Umbilical cord (tissue), 1 donor: ENCODE measurements at regions not wholly inside any gene's neighbourhood (a gene's known extent, or its start where the extent isn't known, plus 50 kb on each side); places are given as distances from the start of the nearest gene placed in this dataset.
"Not testable (repeated sequence)": the region's sequence is repeated elsewhere in the genome, so short reads cannot be mapped to it uniquely, and the experiment has no call there.

Source experiments
- DNase-seq: peaks from one replicate; pipeline ENCODE4 v3.0.0-alpha.2; 2015; ENCODE audit warnings: low spot score

DNA sequence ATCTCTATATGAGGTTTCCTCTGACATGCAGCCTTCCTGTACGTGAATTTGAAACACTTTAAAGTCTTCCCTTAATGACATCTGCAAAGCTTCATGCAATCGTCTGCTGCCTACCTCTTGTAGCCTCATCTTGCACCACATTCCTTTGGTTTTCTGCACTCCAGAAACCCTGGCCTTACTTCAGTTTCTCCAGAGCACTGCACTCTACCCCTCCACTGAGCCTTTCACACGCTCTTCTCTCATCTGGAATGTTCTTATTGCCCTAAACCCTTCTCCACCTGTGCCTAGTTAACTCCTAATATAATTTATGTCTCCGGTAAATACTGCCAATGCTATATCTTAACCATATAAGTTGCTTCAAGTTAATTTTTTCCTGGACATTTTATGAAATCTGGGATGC lies 168.8 kb upstream of the SLC27A6 start:
- peak; percentile 18 for DNase-seq

DNA sequence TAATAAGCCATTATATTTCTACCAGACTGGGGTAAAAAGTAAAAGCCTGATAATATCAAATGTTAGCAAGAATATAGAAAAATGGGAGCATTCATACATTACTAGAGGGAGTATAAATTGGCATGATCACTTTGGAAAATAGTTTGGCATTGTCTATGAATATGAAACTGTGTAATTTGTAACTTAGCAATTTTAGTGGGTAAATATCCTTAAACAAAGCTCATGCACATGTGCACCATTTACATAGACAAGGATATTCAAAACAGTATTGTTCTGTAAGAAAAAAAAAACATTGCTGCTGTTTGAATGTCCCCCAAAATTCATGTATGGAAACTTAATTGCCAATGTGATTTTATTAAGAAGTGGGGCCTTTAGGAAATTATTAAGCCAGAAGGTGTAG lies 166.4 kb upstream of the SLC27A6 start:
- no peak for DNase-seq

DNA sequence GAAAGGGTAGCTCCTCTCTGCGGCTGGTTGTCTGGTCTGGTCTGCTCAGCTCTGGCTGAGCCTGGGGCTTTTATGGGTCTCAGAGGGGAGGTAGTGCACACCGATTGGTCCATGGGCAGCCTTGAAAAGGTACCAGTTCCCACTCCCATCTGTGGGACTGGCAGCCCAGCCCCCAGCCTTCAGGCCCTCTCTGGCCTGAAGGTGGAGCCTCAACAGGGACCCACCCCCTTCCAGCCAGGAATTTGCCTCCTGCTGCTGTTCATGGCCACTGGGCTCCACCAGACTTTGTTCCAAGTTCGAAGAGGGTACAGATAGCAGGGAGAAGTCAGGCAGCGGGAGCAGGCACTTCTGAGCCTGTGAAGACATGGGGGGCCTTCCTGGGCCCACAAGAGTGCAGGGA lies 165.3 kb upstream of the SLC27A6 start:
- no peak for DNase-seq

DNA sequence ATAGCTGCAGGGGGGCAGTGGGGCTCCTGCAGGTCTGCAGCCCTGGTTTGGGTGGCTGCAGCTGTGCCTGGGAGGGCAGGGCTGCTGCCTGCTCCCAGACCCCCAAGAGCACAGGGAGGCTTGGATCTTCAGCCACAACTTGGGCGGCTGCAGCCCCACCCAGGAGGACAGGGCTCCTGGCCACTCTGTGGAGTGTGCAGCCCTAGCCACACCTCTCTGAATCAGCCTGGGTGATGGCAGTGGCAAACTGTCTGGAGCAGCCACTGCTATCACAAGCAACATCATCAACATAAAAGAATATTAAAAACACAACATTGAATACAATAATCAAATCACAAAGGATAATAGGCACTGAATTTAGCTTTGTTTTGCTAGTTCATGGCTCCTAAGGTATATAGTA lies 164.9 kb upstream of the SLC27A6 start:
- DNase-seq = no peak

DNA sequence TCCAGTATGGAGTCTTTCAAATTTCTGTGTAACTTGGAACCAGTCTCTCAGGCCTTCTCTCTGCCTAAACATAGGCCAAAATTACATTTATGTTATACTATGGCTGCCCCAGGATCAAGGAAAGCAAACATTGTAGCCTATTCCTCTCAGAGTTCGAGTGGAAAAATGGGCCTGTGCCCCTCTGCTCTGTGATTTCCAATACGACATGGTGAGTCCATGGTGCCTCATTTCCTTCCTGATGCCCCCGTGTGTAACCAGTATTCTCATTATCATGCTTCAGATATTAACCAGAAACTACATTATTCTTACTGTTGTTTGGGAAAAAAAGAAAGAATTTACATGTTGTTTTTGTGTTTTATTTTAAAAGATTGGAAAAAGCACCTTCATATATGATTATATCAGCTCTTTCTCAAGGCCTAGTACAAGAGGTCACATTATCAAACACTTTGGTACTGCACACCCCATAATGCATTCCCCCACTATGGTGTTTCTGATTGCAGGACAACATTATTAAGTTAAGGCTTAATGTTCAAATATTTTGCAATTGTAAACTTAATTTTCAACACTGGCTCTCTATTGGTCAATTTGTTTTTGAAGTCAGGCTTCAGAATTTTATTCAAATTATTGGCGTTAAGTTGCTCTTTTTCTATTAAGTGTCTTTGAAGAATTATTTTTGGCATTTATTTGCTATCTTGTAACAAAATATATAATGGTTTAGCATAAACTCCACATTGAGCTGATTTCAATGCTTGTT lies 151.8 kb upstream of the SLC27A6 start:
- DNase-seq = no peak

DNA sequence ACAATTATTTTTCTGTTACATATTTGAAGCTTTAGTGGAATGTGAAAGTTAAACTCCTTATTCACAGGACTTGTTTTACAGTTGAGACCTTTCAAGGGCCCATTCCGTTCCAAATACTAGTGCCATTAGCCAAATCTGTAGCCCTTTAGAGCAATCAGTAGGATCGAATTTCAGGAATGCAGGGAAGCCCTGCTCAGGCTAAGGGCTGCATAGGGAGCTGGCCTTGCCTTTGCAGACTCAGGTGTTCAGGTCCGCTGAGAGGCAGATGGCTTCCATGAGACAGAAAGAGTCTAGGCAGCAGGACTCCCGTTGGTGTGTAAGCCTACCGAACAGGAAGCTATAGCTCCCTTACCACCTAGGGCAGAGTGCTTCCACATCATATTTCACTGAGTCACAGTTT lies 150.1 kb upstream of the SLC27A6 start:
- DNase-seq = no peak

DNA sequence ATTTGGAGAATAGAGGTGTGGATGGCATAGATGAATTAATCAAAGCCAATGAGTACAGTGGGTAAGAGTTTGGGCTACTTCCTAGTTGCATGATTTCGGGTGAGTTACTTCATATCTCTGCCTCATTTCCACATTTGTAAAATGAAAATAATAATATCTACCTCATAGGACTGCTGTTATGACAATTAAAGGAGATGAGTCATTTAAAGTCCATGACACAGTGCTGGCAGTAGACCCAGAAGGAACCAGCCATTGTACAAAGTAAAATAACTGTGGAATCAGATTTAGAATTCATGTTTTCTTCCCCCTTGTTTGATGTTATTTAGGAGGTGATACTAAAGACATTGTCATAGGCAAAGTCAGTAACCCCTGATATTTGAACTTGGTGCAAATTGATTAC lies 139.5 kb upstream of the SLC27A6 start:
- no peak for DNase-seq

DNA sequence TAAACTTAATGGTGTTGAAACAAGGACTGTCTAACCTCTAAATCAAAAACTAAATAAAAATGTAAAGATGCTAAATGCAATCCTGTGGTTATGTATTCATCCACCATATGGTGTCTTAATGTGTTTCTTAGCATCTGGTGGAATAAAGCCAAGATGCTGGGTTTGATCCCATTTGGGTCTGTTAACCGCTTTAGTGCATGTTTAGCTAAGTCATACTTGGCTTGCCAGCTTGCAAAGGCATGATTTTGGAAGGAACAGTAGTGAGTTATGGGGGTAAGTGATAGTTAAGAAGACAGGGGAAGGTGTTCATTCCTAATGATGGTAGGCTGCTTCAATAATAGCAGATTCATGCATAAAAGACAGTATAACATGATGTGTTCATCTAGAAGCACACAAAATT lies 139.0 kb upstream of the SLC27A6 start:
- peak; percentile 68 for DNase-seq

DNA sequence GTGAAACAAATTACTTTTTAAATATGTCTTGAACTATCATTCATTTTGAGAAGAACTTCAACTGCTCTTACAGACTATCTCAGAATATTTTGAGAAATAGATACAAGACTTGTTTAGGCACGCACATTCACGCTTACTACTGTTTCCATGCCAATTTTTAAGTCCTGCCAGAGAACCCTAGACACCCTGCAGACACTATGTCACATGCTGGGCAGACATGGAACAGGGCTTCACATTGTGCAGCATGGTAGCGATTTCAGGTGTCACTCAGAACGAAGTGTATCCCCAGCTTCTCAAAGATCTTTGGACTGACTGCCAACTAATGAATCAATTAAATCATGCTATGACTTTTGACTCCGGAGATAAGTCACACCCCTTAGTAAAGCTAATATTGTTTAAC lies 128.7 kb upstream of the SLC27A6 start:
- DNase-seq = peak; percentile 47

DNA sequence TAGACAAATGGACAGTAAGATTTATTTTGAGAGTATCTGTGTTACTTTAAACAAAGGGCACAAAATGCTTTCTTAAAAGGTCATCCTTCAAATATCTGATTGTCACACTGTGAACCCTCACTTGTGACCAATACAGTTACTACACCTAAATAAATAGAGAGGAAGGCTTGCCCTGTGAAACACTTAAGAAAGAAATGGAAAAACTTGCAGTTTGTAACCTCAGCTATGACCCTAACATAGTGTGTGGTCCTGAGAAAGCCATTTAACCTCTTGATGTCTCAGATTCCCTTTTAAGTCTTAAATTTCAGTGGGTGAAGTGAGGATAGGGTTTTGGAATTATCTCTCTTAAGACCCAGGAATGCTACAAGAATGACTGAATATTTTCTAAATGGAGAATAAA lies 126.7 kb upstream of the SLC27A6 start:
- no peak for DNase-seq

DNA sequence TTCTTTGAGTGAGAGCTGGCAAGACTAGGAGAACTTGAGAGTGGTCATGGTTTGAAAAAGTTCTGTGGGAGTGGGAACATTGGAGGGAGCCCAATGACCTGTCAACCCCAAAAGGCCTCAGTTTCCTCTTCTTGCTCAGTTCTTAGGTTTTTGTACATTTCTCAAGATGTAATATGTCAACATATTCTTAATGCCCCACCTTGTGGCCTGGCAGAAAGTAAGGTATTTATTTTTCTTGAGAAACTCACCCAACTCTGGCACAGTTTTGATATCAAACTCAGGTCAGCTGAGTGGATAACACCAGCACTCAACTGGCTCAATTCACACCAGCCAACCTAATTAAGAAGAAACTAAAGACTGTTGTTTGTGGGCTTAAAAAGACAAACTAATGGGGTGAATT lies 123.0 kb upstream of the SLC27A6 start:
- no peak for DNase-seq

DNA sequence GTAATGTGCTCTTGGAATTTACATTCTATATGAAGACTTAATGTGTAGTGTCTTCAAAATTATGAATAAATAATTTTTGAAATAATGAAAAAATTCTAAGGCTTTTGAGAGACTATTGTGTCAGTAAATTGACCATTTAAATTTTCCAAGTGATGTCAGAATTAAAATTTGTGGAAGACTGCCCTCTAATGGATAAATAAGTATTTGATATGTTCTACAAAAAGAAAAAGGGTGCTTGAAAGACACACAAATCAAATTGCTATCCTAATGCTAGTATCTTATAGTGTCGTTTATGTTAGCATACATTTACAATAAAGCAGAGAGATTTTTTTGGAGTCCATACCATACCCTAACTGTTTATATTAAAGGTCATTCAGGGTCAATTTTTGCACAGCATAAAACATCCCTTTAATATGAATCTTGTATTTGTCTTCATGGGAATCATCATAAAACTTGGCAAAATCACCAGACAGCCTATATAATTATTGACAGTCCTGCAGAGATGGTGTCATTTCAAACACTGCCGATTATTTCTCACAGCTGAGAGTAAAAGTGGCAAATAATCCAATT lies 120.8 kb upstream of the SLC27A6 start:
- DNase-seq = peak; percentile 69

DNA sequence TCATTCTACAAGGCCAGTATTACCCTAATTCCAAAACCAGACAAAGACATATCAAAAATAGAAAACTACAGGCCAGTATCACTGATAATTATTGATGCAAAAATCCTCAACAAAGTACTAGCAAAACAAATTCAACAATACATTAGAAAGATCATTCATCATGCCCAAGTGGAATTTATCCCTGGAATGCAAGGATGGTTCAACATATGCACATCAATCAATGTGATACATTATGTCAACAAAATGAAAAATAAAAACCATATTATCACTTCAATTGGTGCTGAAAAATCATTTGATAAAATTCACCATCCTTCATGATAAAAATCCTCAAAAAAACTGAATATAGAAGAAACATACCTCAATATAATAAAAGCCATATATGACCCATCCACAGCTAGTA lies 115.2 kb upstream of the SLC27A6 start:
- DNase-seq = no peak

DNA sequence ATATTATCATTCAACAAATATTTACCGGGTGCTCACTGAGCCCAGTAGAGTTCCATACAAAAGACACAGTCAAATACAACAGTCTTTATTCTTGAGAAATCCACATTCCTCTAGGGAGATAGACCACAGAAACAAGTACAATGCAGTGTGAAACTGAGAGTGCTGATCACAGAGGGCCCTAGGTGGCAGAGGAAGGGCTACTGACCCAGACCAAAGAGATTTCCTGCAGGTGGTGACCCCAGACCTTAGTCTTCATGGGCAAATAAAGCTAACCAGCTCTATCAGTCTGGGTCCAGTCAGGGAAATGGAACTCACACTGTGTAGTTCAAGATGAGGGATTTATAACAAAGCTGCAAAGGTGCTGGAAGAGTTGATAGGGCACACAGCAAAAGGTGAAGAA lies 110.4 kb upstream of the SLC27A6 start:
- no peak for DNase-seq

DNA sequence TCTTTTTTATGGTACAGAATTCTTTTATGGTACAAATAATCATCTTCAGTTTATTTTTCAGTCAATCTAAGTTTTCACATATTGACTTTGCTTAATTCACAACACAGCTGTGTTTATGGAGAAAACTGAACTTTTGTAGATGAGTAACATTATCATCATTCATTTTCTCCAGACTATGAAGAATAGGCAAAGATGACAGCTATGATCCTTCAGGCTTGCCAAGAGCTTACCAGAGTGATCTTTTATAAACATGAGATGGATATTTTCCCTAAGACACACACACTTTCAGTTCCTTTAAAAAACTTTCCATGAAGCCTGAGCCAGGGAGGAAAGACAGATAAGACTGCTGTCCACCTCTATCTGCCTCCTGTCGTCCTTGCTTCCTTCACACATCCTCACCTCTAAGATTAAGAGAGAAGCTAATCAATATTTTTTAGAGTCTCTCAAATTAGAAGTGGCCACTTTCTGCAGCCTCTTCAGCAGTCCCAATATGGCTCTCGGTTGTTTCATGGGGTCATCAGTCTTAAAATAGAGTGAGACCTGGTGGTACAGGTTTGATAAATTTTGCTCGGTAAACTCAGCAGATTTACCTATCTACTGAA lies 108.1 kb upstream of the SLC27A6 start:
- DNase-seq = peak; percentile 90

DNA sequence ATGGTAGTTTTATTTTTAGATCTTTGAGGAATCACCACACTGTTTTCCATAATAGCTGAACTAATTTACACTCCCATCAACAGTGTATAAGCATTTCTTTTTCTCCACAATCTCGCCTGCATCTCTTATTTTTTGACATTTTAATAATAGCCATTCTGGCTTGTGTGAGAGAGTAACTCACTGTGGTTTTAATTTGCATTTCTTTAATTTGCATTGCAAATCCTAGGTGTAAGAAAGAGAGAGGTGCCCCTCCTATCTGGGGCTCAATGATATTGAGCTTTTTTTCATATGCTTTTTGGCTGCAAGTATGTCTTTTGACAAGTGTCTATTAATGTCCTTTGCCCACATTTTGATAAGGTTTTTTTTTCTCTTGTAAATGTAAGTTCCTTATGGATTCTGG lies 106.3 kb upstream of the SLC27A6 start:
- DNase-seq = no peak

DNA sequence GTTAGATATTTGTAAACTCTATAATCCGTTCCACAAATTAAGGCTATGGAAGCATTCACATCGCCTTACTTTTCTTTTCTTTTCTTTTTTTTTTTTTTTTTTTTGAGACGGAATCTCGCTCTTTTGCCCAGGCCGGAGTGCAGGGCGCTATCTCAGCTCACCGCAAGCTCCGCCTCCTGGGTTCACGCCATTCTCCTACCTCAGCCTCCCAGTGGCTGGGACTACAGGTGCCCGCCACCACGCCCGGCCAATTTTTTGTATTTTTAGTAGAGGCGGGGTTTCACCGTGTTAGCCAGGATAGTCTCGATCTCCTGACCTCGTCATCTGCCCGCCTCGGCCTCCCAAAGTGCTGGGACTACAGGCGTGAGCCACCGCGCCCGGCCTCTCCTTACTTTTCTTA lies 104.1 kb upstream of the SLC27A6 start:
- not testable (repeated sequence) for DNase-seq

DNA sequence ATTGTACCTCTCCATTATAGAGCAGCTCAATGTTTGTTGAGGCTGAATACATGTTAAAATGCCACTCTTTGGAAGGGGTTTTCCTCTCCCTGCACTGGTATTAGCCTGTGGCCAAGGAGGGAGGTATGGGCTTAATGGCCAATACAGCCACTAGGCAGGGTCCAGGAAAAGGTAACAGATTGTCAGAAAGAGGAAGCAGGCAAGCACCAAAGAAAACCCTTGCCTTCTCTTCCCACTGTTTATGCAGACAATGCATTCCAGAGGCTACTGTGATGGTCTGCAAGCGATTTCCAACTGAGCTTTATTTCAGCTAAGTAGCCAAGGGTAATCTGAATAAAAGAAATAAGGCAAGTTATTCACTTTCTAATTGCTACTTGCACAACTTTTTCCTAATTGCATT lies 95.3 kb upstream of the SLC27A6 start:
- no peak for DNase-seq

DNA sequence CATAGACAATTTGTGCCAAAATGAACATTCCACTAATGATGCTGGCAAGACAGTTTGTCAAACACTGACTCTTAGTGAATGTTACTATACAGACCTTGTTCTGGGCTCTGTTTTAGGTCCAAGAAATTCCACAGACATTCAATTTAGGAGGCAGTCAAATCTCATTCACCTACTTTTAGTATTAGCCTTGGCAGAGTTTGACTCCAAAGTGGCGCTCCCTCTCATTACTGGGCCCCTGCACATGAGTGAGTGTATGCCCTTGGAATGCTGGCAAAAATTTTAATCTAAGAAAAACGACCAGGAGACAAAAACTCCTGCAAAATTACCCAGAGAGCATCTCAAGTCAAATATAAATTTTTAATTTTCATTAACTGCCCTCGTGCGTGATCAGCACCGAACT lies 94.9 kb upstream of the SLC27A6 start:
- DNase-seq = peak; percentile 29

DNA sequence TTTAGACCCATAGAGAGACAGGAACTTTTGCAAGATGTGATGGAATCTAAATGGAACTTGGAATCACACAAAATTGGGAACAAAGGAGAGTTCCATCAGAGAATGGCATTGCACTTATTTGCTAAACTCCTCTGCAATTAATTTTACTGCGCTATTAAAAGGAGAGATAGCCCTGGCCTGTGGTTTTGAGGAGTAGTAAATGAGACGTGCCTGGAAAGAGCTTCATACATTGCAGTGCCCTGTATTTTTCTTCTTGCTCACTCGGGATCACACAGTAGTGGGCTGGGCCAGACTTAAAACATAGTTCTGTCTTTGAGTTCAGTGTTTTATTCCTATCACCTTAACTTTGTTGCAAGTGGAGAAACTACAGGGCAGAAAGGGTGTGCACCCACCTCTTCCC lies 94.4 kb upstream of the SLC27A6 start:
- DNase-seq = peak; percentile 15

DNA sequence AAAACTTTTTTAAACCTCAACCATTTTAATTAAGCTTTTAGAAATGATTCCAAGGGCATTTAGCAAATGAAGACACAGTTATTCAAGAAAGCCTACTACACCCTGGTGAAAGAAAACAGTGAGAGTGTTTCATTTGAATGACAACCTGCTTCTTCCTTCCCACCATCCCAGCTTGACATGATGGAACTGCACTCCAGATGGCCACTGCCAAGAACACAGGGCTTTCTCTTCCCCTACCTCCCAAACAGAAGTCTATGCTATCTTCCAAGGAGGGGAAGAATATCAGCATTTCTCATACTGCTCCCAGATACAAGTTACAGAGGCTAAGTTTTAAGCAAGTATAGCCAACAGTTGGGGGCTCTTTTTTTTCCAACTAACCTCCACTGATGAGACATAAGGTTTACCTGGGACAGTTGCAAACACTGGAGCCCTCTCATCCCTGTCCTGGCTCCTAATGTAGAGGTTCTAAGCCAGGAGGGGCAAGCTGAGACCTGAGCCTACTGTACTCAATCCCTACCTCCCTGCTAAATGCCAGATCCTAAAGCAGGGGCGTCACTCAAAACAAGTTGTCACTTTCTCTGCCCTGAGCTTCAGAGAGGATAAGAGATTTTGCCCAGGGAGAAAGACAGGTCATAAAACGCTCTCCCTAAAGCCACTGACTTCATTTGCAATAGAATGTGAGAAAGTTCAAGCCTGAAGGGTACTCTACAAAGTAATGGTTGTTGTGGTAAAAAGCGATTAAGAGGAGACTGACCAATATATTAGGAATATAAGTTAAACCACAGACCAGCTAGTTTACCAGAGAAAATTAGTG lies 88.5 kb upstream of the SLC27A6 start:
- DNase-seq = no peak

DNA sequence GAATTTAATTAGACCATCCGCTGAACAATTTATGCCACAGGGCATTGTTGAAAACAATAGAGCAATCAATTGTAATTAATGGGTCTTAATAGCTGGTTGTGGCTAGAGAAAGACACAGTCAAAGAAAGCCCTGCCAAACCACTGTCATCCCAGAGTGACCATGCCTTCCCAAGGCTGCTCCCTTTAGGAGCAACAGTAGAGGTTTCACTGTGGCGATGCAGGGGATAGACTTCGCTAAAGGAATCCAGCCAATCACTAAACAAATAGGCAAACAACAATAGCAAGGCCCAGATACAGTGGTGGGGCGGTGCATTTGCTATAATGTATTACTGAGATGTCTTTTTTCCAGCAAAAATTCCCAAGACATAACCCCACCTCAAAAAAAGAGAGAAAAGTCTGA lies 87.8 kb upstream of the SLC27A6 start:
- no peak for DNase-seq
